ENCODE measurements at regions not wholly inside any gene's neighbourhood (a gene's known extent, or its start where the extent isn't known, plus 50 kb on each side); places are given as distances from the start of the nearest gene placed in this dataset.

DNA sequence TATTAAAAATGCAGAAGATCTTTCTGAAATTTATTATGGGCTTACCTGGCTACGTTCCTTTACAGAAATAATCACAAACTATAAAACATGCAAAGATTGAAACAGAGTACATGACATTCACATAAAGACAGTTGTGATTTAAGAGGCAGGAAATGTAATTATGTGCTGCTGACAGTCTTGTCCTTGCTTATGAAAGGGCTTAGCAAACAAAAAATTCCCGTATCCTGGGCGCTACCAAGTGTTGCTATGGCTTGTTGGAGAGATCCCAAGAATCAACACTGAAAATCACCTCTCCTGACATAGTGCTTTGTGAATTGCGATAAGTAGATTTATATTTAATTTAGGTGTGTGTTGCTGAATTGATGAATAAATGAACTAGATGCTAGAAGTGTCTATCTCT lies 352.5 kb upstream of the C9orf72 start:
- DNase-seq, result no peak

DNA sequence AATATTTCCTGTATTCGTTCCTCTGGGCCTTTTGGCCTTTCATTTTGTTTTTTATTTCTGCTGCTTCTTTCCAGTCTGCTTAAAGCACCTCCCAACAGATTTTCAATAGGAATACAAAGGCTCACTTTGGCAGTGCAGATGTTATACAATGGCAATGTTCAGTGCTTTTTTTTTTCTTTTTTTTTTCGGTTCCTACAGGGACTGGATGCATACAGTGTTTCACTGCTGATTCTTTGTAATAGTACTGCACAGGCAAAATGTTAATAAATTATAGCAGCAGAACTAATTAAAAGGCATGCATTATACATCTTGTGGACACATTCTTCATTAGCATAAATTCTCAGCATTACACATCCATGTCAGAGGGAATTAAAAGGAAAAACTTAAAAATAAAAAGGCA lies 356.6 kb upstream of the C9orf72 start:
- no peak for DNase-seq

DNA sequence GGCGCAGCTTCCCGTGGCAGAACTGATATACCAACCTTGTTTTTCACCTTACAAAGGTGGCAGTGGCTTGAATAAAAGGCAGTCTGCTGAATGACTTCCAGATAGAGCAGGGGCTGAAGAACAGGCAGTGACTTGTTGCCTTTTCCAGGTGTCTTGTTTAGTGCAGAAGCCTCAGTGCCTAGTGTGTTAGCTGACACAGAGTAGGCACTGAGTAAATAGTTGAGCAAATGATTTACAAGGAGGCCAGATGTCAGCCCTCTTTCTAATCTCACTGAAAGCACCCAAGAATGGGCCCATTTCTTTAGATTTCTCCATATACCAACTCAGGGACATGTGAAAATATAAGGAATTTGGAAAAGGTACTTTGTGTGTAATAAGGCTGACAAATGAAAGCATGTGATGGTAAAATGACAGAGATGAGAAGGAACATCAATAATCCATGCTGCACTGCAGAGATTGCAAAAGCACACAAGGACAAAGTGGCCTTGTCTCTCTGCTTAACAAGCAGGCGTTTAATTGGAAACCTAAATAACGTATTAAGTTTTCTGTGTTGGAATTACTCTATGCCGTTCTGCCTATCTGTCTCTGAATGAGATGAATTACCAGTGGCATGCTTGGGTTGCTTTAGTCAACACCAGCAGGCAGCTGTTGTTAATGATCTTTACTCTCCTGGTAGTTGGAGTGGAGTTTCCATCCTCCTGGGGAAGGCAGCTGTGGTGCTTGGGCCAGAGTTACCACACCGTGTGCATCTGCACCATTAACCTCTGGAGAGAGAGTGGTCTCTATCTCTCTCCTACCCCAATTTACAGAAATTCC lies 360.1 kb upstream of the C9orf72 start:
- no peak for DNase-seq

DNA sequence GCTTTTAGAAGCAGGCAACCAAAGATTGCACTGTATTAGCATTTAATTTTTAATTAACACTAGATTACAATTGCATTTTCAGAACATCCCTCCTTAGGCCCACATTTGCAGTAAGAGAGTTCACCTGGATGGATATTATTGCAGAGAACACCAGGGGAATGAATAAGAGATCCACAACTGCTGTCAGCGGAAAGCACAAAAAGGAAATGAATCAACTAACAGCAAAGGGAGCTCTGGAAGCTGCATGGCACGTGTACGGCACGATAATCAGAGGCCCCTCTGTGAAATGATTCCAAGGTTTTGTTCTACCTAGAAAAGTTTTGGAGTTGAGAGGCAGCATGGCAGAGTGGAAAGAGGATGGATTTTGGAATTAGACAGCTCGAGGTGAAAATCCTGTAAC lies 361.2 kb upstream of the C9orf72 start:
- DNase-seq, result no peak

DNA sequence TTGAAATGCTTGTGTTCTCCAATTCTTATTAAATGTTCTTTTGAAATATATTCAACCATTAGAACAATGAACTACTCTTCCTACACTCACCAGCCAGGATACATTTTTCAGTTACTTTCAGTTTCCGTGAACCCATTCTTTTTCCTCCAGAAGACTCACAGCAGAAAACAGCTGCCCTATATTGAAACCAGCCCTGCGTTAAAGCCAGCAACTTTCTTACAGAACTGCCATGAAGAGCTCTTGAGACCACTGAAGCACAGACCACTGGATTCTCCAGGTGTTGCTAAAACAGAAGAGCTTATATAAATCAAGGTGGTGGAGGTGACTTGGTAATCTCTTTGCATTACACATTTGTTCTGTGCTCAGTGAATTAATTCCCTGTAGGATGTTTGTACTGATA lies 365.9 kb upstream of the C9orf72 start:
- no peak for DNase-seq

DNA sequence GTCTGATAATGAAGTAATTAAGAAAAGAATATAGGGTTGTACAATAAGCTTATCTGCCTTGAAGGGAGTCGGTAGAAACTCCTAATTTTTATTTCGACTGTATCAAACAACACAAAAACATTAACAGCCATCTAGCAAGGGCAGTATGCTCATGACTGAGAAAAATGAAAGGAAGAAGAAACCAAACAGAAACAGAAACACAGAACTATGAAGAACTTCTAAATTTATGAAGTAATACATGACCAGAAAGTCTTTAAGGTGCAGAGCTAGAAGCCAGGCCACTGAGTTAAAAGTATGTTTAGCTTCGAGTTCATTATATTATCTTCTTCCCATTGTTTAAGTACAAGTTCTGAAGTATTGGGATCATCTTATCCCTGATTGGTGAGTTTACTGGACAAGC lies 367.3 kb upstream of the C9orf72 start:
- DNase-seq, result no peak

DNA sequence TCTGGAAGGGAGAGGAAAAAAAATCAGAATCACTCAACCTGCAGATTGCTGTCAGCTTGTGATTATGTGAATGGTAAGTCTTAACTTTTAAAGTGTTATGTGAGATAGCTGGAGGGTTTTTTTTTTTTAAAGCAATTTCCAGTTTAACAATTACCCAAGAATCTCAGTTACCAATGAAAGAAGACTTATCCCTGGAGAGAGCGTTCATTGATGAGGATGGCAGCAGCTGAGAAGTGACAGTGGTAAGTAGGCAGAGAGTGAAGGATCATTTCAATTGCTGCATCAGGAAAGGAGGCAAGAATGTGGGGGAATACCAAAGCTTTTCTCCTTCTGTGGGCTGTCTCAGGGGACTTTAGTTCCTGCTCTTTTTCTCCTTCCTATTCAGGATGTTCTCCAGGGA lies 370.2 kb upstream of the C9orf72 start:
- DNase-seq, result no peak

DNA sequence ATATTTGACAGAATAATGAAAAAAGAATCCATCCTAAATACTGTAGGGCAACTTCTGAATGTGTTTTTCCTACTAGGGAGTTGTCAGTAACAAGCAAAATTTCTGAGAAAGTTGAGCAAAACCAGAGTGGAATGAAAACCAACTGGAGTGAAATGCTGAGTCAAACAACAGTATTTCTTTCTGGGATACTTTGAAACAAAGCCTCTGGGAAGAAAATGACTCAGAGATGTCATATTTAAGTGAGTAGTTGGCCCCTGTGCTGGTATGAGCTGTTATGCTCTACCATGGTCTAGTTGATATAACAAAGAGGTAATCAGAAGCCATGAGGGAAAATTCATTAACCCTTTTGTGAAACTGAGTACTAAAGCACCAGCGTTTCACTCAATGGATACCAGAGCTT lies 372.1 kb upstream of the C9orf72 start:
- DNase-seq, result no peak

DNA sequence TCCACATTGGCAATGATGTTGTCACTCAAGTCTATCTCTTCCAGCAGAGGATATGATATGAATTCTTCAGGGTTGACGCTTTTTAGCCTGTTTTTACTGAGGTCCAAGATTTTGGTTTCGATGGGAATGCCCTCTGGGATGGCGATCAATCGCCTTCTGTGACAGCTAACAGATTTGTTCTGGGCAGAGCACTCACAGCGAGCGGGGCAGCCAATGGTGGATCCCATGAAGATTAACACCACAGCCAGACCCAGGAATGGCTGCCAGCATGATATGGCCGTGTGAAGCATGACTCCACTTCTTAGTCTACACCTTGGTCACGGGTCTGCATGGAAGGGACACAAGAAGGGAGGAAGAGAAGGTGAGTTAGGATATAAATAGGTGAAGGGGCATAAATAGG lies 377.1 kb upstream of the C9orf72 start:
- DNase-seq, result no peak

DNA sequence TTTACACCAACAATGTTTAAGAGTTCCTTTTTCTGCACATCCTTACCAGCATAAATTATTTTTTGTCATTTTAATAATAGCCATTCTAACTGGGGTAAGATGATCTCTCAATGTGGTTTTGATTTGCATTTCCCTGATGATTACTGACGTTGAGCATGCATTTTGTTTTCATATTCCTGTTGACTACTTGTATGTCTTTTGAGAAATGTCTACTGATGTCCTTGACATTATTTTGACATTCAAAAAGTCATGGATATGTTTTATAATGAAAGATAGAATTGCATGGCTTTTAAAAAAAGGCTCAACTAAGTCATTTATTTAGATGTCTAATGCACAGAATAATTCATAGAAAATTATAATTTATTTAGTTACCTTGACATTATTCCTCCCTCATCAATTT lies 381.6 kb upstream of the C9orf72 start:
- DNase-seq, result no peak

DNA sequence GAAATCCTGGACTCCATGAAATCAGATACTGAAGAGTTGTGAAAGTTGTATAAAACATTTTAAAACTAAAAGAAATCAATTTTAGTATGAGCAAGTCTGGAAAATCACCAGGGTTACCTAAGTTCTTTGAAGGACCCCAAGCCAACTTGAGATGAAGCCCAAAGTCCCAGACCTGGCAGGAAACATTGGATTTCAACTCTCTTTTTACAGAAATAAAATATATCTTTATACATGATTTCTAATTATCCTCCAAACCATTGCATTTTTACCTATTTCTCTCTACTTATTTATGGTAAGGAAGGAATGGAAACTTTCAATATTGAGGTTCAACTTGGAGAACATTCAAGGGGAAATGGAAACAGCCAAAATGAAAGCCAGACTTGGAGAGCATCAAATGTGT lies 390.6 kb upstream of the C9orf72 start:
- no peak for DNase-seq

DNA sequence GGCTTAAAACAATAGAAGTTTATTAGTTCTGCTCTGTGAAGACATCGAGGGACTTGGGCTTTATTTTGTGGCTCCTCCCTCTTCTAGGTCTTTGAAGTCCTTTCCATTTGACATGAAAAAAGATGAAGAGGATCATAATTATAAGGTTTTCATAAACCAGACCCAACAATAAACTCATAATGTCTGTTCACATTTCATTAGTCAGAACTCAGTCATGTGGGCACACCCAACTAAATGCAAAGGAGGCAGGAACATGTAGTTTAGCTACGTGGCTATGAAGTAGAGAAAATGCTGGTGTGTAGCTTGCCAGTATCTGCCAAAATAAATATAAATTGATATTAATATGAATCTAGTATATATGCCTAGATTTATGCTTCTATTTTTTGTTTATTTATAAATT lies 393.9 kb upstream of the C9orf72 start:
- DNase-seq, result no peak

DNA sequence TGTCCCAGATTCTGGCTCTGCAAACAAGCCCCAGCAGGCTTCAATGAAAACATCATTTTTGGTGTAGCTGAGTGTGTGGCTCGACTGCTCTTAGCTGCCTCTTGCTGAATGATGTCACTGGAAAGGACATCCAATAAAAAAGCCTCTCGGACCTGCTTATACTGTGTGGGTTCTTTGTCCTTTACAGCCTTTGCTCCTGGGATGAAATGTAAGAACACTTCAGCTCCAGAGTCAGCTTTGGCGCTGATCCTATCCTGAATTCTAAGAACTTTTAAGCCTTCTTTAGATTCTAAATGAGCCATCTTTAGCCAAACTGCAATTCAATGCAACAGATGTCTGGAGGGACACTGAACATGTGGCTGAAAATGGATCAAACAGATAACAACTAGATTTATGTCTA lies 404.6 kb upstream of the C9orf72 start:
- no peak for DNase-seq

DNA sequence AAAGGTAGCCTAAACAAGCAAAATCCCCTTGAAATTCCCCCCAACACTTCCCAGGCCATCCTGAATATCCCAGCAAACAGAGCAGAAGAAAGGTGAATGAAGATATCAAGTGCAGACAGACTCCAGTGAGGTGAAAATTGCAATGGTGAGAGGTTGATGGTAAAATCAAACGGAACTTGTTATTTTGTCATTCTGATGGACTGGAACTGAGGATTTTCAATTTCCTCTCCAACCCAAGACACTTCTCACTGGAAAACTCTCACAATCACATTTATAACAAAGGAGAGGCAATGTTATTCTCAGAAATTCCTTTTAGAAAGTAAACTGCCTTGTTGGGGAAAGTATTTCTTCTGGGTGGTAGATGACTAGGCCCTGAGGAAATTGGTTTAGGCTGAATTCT lies 412.4 kb upstream of the C9orf72 start:
- no peak for DNase-seq

DNA sequence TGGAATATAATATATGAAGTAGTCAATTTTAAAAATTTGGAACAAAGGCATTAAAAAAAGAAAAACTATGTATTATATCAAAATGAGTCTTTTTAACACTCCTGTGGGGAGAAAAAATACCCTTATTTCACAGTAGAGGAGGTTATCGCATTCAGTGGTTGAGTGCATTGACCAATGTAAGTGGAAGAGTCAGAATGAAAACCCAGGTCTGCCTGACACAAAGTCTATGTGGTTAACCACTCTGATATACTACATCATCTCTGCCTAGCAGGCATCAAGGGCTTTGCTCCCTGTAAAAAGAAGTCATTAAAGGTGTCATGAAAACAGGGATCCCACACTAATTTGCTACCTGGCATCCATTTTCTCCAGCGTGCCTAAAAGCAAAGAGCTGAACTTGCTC lies 417.2 kb upstream of the C9orf72 start:
- no peak for DNase-seq

DNA sequence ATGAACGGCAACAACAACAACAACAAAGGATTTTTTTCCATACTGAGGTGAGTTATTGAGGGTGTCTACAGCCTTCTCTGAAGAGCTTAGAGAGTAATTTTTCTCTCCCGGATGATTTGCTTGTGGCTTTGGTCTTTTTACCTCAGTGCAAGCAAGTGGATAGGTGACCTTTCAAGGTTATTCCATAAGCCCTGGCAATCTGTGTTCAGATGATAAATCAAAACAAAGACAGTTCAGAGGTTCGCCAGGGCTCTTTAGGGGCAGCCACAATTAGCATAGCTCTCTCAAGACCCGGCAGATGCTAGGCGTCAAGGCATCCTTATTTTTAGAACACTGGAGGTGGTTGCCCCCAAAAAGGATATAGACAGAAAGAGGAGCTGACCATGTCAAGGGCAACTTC lies 417.9 kb upstream of the C9orf72 start:
- no peak for DNase-seq

DNA sequence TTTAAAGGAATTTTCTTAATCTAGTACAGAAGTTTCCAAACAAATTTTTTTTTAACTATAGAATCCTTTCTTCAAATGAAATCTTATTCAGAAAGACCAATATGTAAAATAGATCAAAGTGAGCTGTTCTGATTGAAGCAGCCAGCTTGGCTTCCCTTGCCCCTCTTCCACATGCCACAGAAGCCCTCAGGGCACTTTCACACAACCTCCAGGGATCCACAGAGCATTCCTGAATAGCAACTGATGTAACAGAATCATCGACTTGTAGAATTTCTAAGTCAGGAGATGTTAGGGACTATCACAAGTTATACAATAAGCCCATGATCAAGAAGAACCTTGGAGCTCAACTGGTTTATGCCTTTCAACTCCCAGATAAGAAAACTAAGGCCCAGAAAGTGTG lies 427.8 kb upstream of the C9orf72 start:
- DNase-seq, result no peak

DNA sequence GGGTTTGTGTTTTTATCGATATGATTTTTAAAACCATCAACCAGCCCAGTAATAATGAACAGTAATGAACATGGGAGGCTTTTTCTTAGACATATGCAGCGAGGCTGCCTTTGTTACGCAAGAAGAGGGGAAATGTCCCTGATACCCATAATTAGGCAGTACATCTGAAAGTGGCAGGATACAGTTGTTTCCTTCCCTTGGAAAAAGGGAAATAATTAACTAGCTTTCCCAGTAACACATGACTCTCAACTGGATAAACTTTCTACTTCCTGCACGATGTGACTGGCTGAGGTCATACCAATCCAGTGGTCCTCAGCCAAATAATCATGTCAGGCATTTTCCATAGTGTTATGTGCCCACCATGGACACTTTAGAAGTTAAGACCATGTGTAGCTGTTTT lies 431.6 kb upstream of the C9orf72 start:
- DNase-seq, result no peak

DNA sequence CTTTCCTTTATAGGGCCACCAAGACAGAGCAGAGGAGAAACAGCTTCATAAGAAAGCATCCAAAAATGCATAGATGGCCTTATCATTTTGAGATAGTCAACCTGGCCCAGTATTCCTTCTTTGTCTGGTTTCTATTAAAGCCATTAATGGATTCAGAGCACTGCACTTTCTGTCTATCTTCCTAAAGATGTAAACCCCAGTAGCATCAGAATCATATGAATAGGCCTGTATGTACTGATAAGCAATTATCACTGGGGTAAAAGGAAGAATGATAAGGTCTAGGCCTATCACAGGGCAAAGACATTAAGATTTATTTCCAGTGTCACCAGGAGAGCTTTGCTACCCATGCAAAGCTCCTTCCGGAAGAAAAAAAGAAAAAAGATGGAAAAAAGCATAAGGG lies 432.5 kb upstream of the C9orf72 start:
- DNase-seq, result no peak

DNA sequence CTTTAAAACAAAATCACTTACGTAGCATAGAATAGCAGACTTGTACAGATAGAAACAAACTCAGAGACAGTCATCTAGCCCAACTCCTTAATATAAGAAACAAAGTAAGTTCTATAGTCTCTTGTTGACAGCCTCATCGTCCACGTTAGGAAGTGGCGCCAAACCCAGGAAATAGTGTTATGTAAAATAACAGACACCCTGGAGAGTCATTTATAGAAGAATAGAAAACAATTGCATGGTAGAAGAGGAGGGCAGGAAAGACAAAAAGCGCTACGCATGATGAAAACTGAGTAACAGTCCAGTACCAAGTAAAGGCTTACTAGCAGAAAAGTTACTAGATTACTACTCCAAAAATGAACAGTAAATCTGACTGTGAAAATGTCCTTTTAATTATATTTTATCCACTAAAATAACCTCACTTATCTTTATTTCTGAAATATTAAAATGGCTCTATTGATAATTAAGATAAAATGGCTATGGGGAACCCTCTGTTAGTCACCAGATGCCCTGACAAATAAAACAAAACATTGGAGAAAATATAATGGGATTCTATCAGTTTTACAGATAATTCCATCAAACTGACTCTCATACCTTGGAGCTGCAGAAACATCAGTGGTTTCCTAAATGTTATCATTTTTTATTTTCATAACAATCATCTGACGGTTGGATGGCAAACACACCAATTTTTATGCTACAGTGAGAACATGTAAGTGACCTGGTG lies 434.0 kb upstream of the C9orf72 start:
- DNase-seq, result no peak

DNA sequence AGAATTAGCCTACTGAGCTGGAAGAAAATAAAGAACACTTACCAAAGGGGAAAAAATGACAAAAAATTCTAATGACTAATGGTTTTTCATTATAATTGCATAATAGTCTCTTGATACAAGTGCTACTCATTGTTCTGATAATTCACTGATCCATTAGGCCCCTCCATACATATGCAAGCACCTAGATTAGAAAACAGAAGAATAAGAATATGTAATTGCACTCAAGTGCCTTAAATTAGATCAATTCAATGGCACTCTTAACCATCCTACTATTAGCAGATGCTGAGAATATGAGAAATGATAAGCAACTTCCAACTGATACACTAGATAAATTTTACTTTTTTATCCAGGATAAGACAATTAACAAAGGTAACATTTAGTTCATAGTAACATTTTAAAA lies 440.9 kb upstream of the C9orf72 start:
- DNase-seq, result no peak

DNA sequence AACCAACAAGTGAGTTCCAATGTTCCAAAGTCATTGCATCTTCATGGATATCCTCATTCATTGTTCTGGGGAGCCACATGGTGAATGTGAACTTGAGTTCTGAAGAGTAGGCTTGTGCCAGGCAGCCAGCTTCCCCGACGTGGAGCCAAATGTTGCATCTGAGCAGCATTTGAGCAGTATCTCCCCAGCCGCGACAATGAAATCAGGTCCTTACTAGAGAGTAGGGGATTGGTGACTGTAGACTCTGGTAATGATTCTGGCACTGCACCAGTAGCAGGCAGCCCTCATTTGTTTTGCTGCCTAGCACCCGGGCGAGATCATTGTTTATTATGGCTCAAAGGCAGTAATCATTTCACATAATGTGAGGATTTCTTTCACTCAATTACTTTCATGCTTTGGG lies 451.4 kb upstream of the C9orf72 start:
- DNase-seq, result no peak

DNA sequence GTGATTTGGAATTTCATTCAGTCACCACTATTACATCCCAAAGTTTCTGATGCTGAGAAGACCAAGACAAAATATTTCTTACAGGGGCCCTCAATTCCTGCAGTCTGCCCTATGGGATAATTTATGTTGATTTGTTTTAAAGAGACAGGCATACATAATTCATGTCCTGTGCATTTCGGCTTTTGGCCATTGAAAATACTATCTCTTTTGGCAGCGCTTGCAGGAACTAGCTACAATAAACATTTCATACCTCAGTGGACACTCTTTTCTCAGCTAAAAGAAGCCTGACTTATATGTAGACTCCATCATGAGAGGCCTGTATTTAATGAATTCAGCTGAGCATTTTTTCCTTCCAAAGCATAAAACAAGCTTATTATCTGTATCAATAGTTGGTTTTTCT lies 451.9 kb upstream of the C9orf72 start:
- no peak for DNase-seq

DNA sequence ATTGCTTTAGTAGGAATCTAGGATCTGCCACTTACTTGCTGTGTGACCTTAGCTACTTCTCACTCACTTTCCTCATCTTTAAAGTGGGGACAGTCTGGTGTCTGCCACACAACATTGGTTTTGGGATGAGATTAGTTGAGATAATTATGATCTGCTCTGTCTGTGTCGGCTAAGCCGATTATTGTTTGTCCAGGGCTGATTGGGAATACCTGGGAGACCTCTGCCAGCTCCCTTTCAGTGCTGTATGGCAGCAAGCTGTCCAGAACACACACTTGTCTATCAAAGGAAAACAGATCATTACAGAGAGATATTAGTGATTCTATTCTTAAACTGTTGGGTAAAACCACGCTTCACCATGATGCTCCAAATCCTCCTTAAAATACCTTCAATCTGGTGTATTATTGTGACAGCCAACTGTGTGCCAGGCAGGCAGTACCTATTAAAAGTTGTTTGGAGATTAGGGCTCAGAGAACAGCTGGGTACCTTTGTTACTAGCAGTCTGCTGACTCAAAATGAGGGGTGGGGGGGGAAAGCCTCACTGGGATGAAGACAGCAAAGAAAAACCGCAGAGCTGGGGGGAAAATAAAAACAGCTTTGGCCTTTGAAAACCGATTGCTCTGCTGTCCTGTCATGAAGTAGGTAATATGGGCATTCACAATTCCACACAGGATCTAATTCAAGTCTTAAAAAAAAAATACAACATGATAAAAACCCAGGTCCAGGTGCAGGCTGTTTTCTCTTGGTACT lies 458.4 kb upstream of the C9orf72 start:
- no peak for DNase-seq
